Bone marrow (tissue), 2 donors: ENCODE measurements at regions not wholly inside any gene's neighbourhood (a gene's known extent, or its start where the extent isn't known, plus 50 kb on each side); places are given as distances from the start of the nearest gene placed in this dataset.

ENCODE experiments used
- DNase-seq, 2 donors: peaks; one replicate each; lab custom pipeline; 2025; lab: John Stamatoyannopoulos, UW

GRCh38 chr4:127162741-127163140 lies 470.0 kb upstream of the INTU start:
- DNase-seq = no peak

DNA sequence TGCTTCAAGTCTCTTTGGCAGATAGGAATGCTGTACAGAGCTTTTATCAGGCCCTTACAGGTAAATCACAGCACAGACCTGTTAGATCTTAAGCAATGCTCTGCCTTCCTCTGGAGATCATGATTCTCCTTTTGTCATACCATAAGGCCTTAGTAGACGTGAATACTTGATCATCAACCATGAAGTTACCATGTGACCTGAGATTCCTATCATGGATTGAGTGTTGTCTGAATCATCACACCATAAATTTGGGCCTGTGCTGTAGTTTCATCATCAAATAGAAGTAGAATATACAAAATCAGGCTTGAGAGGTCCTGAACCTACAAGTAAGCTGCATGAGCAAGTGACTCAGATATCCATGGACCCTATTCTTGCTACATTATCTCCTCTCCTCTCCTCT lies 466.8 kb upstream of the INTU start:
- DNase-seq = no peak

GRCh38 chr4:127174201-127174600 lies 458.6 kb upstream of the INTU start:
- no peak for DNase-seq

DNA sequence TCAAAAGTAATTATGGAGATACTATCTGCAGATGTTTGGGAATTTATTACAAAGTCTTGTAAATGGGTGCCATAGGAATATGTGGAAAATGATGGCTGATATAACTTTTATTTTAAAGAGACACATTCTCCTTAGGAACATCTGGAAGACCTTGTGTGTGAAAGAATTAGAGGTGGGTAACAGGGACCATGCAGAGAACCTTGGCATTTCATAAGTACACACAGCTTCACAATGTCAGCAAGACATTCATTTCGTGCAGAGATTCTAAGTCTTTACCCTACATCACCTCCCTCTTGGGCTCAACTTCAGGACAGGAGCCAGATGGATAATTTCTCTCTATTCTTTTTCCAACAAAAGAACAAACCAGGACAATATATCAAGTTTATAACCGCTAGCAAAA lies 458.1 kb upstream of the INTU start:
- no peak for DNase-seq

- DNase-seq = no peak
These were observed 453.3 kb upstream of the INTU start for GRCh38 chr4:127179256-127180087.

- DNase-seq = no peak
These were observed 451.8 kb upstream of the INTU start for GRCh38 chr4:127181001-127181400.

- DNase-seq = no peak
These were observed 450.1 kb upstream of the INTU start for GRCh38 chr4:127182687-127183086.

DNA sequence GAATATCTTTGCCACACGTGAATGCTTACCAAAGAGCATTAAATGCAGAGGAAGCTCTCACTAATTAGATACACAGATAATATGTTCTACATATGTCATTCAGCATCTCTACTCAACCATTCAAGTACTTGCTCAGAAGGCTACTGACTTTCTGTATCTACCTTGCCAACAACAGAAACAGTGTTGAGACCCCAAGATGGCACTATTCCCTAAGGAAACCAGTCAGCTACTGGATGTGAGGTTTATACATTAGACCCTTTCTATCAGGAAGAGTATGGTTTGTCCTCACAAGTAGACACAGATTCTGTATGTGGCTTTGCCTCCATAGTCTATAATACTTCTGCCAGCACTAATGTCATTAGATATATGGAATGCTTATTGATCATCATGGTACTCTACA lies 443.9 kb upstream of the INTU start:
- DNase-seq = no peak

DNA sequence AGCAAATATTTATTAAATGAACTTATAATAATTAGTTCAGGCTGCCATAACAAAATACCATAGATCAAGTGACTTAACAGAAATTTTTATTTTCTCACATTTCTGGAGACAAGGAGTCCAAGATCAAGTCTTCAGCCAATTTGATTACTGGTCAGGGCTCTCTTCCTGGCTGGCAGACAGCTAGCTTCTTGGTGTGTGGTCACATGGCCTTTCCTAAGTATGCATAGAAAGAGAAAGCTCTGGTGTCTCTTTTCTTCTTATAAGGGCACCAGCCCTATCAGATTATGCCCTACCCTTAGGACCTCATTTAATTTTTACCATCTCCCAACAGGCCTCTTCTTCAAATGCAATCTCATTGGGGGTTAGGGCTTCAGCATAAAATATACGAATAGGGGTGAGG lies 438.5 kb upstream of the INTU start:
- DNase-seq = no peak

GRCh38 chr4:127196655-127197352 lies 436.0 kb upstream of the INTU start:
- no peak for DNase-seq

GRCh38 chr4:127203562-127204200 lies 429.1 kb upstream of the INTU start:
- DNase-seq = no peak

- DNase-seq = no peak
These were observed 428.4 kb upstream of the INTU start for GRCh38 chr4:127204322-127204721.

GRCh38 chr4:127209580-127210095 lies 423.1 kb upstream of the INTU start:
- no peak for DNase-seq

DNA sequence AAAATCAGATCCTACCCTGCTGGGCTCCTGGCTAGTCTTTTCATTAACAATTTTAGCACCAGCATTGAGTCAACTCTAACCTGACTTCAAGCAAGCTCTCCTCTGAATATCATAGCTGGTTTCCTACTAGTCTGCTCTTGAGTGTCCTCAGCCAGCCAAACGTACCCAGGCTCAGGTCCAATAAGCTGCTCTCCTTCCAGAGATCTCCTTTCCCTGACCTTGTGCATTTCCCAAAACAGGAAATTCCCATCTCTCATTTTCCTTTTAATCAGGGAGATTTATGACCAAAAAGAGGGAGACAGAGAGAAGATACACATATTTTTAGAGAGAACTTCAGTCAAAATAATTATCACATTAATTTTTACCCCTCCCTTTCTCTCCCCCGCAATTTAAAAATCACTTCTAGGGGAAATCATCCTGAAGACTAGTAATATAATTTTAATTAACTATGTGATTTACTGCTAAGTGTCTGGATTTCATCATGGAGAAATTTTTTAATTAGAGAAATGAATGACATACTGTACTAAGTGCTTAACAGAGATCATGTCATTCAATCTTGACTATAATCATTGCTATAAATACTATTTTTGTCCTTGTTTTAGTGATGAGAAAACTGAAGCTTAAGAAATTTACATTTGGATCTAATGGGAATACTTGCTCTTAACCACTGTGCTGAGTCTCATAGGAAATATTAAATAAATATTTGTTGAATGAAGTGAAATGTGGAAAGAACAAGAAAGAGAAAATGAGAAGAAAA lies 421.7 kb upstream of the INTU start:
- no peak for DNase-seq

DNA sequence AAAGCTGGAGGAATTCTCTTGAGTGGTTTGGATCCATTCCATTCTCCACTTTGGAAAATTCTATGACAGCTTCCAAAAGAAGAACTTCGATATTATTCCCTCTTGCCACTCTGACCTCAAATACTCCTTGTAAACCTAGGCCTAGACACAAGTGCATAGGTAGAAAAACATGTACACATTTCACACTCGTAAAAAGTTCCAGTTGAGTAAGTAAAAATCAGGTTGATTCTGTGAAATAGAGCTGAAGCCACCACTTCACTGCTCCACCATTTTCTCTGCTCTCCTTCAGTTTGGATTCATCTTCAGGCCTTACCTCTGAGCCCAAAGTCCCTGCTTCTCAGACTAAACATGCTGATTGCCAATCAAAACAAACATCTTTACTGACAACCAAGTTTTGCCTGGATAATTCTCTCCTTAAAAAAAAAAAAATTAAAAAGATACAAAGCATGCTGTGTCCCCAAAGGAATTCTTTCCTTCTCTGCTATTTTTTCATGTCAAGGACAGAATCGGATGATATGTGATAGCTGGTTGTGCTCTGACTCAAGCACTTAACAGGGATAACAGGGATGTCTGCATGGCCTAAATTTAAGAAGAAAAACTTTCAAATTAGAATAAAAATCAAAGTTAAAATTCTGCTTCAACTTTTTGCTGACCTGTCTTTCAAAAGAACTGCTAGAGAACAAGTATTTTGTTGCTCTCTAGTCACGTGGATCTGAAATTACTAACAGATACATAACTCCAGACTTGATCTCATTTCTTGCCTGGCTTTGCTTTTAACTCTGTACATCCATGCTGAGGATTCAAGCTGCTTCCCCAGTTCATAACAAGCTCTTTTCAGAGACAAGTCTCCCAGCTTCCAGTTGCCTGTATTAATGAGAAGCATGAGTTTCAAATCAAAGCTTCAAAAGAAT lies 420.9 kb upstream of the INTU start:
- no peak for DNase-seq

GRCh38 chr4:127212701-127213100 lies 420.1 kb upstream of the INTU start:
- no peak for DNase-seq

DNA sequence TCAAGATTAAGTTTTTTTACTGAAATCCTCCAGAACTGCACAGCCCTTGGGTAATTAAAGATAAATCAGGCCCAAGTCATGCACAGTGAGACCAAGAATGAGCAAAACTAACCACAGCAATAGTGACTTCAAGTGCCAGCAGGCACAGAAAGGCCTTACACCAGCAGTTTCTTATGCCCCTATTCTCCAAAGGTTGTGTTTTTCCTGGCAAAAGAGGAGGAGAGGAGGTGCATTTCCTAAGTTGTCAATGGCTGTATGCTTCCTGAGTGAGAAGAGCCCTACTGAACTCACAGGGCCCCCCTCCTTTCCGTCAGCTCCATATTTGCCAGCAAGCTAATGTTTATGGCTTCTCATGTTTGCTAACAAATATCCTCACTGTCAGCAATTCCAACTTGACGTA lies 418.7 kb upstream of the INTU start:
- no peak for DNase-seq

DNA sequence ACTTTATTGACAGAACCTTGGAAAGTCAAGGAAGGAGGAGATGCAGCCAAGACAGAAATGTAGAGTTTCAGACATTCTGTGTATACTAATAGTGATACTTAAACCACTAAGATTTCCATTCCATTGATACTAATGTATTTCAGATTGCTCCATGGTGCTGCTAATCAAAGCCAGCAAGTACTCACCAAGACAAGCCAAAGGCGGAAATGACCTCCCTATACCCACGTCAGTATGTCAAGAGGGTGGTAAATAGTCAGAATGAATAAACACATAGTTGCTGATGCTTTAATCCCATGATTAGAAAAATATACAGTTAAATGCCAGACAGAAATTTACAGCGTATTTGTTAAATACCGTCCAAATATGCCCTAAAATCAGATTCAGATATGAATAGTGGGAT lies 417.8 kb upstream of the INTU start:
- no peak for DNase-seq

DNA sequence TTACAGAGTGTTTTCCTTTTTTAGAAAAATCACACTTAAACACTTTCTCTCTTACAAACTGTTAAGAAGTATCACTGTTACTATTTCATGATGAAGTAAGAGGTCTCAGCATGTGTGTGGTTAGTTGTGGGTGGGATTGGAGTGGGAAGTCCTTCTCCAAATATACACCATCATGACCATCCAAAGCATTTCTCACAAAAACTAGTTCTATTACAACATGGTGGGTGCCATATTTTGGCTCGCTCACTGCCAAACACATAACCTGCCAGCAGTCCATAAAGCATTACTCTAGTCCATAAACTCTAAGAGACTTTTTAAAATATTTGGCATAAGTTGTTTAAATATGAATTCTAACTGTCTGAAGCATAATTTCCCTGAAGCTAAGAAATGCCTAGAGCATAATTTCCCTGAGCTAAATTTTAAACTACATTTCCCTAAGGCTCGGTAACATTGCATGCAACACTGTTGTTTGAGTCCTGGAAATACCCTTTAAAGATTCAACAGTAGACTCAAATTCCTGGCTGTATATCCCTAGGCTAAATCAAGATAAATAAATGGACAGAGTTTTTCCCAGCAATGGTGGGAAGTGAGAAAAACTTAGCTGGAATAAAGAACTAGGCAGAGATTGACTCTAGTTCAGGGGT lies 415.0 kb upstream of the INTU start:
- DNase-seq = no peak

GRCh38 chr4:127219232-127219631 lies 413.5 kb upstream of the INTU start:
- DNase-seq = no peak

DNA sequence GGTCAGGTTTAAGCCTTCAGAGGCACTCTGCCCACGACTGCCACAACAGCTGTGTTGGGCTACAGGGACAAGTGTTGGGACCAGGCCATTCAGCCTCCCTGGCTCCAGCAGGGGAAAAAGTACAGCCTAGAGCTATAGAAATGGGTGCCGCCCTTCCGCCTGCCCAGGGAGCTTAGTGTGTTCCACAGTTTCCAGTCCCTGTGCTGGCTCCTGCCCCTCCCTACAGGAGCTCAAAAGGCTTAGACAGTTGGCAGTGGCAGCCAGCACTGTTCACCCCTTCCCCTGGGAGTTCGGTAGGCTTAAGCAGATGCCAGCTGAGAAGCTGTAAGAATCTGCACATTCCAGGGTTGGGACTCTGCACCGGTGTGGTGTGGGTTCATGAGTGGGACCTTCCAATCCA lies 408.2 kb upstream of the INTU start:
- no peak for DNase-seq
